ENCODE measurements at regions not wholly inside any gene's neighbourhood (a gene's known extent, or its start where the extent isn't known, plus 50 kb on each side); places are given as distances from the start of the nearest gene placed in this dataset.

- no peak for TF ChIP-seq CTCF (IDR thresholded peaks at IDR 0.05; ENCODE audit: insufficient read depth, low read length, poor library complexity, severe bottlenecking)
- Histone ChIP-seq H3K36me3 (ENCODE audit: control insufficient read depth, insufficient read depth, low read length) (no peaks in the 10 kb centered on the region), H3K27me3 (replicated peaks; ENCODE audit: control insufficient read depth, insufficient read depth, low read length) (no peaks in the 10 kb centered on the region; the same call in 1 of the 2 replicates), H3K4me3 (replicated peaks; ENCODE audit: low read depth, low read length) (no peak overlapping the region)
- no peak for DNase-seq (ENCODE audit: extremely low read depth, insufficient read length)
Measured at GRCh38 chr5:98556712-98557111, 216.8 kb upstream of the RGMB start.

- no peak for DNase-seq (ENCODE audit: extremely low read depth, insufficient read length)
- H3K36me3 ChIP-seq (ENCODE audit: control insufficient read depth, insufficient read depth, low read length) = no peaks in the 10 kb centered on the region
- no peak for TF ChIP-seq CTCF (IDR thresholded peaks at IDR 0.05; ENCODE audit: insufficient read depth, low read length, poor library complexity, severe bottlenecking)
- no peak overlapping the region for H3K4me3 ChIP-seq (replicated peaks; ENCODE audit: low read depth, low read length)
- H3K27me3 ChIP-seq (replicated peaks; ENCODE audit: control insufficient read depth, insufficient read depth, low read length) = no peaks in the 10 kb centered on the region; the same call in 1 of the 2 replicates
Measured at GRCh38 chr5:98557916-98558315, 215.5 kb upstream of the RGMB start.

- H3K27me3 ChIP-seq (replicated peaks; ENCODE audit: control insufficient read depth, insufficient read depth, low read length) = no peaks in the 10 kb centered on the region
- H3K4me3 ChIP-seq (replicated peaks; ENCODE audit: low read depth, low read length) = no peak overlapping the region
- no peak for TF ChIP-seq CTCF (IDR thresholded peaks at IDR 0.05; ENCODE audit: insufficient read depth, low read length, poor library complexity, severe bottlenecking)
- H3K36me3 ChIP-seq (ENCODE audit: control insufficient read depth, insufficient read depth, low read length) = no peaks in the 10 kb centered on the region
- no peak for DNase-seq (ENCODE audit: extremely low read depth, insufficient read length)
Measured at GRCh38 chr5:98563885-98564653, 209.4 kb upstream of the RGMB start.

DNA sequence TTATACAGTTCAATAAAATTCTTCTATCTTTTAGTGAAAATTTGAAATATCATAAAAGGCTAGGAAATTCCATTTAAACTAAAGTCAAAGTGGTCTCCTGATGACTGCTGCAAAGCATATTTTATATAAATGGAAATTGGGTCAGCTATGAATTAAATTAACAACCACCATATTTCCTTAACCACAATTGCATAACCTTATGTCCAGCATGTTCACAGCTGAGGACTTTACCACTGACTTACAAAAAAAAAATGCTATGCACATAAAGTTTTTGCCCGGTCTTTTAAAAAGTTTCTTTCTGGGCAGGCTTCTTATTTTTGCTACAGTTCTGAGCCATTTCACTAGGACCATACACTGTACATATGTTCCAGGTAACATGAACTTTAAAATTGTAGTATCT is 208.6 kb upstream of the RGMB start:
- no peak overlapping the region for H3K4me3 ChIP-seq (replicated peaks; ENCODE audit: low read depth, low read length)
- TF ChIP-seq CTCF (IDR thresholded peaks at IDR 0.05; ENCODE audit: insufficient read depth, low read length, poor library complexity, severe bottlenecking) = no peak
- H3K36me3 ChIP-seq (ENCODE audit: control insufficient read depth, insufficient read depth, low read length) = no peaks in the 10 kb centered on the region
- no peak for DNase-seq (ENCODE audit: extremely low read depth, insufficient read length)
- H3K27me3 ChIP-seq (replicated peaks; ENCODE audit: control insufficient read depth, insufficient read depth, low read length) = no peaks in the 10 kb centered on the region

- no peak for DNase-seq (ENCODE audit: extremely low read depth, insufficient read length)
- no peaks in the 10 kb centered on the region for H3K36me3 ChIP-seq (ENCODE audit: control insufficient read depth, insufficient read depth, low read length)
- no peak for TF ChIP-seq CTCF (IDR thresholded peaks at IDR 0.05; ENCODE audit: insufficient read depth, low read length, poor library complexity, severe bottlenecking)
- H3K4me3 ChIP-seq (replicated peaks; ENCODE audit: low read depth, low read length) = no peak overlapping the region
- H3K27me3 ChIP-seq (replicated peaks; ENCODE audit: control insufficient read depth, insufficient read depth, low read length) = no peaks in the 10 kb centered on the region
Measured at GRCh38 chr5:98568336-98568735, 205.1 kb upstream of the RGMB start.
